ENCODE measurements at regions not wholly inside any gene's neighbourhood (a gene's known extent, or its start where the extent isn't known, plus 50 kb on each side); places are given as distances from the start of the nearest gene placed in this dataset.

DNA sequence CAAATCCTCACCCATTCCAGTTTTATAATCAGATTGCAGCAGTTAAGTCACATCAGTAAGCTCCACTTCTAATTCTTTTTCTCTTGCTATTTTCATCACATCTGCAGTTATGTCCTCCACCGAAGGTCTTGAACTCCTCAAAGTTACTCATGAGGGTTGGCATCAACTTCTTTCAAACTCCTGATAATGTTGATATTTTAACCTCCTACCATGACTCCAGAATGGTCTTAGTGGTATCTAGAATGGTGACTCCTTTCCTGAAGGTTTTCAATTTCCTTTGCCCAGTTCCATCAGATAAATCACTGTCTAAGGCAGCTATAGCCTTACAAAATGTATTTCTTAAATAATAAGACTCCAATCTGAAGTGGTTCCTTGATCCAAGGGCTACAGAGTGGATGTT, 53.8 kb upstream of the EDIL3 start (continued):
- TF ChIP-seq, protein P1, sequence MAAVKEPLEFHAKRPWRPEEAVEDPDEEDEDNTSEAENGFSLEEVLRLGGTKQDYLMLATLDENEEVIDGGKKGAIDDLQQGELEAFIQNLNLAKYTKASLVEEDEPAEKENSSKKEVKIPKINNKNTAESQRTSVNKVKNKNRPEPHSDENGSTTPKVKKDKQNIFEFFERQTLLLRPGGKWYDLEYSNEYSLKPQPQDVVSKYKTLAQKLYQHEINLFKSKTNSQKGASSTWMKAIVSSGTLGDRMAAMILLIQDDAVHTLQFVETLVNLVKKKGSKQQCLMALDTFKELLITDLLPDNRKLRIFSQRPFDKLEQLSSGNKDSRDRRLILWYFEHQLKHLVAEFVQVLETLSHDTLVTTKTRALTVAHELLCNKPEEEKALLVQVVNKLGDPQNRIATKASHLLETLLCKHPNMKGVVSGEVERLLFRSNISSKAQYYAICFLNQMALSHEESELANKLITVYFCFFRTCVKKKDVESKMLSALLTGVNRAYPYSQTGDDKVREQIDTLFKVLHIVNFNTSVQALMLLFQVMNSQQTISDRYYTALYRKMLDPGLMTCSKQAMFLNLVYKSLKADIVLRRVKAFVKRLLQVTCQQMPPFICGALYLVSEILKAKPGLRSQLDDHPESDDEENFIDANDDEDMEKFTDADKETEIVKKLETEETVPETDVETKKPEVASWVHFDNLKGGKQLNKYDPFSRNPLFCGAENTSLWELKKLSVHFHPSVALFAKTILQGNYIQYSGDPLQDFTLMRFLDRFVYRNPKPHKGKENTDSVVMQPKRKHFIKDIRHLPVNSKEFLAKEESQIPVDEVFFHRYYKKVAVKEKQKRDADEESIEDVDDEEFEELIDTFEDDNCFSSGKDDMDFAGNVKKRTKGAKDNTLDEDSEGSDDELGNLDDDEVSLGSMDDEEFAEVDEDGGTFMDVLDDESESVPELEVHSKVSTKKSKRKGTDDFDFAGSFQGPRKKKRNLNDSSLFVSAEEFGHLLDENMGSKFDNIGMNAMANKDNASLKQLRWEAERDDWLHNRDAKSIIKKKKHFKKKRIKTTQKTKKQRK (IDR thresholded peaks at IDR 0.05; ENCODE audit: low read depth, low read length) = no peak
- no peak for TF ChIP-seq KAT2A (conservative IDR thresholded peaks at IDR 0.05; ENCODE audit: control insufficient read depth, low read depth, low read length)
- no peak for TF ChIP-seq FOXM1 (IDR thresholded peaks at IDR 0.05; ENCODE audit: low read depth, low read length)
- TF ChIP-seq YY1 (IDR thresholded peaks at IDR 0.05; ENCODE audit: low read depth, low read length) = no peak
- TF ChIP-seq CBFB (IDR thresholded peaks at IDR 0.05; ENCODE audit: low read depth) = no peak
- TF ChIP-seq YBX1 (IDR thresholded peaks at IDR 0.05) = no peak
- TF ChIP-seq, protein P2, sequence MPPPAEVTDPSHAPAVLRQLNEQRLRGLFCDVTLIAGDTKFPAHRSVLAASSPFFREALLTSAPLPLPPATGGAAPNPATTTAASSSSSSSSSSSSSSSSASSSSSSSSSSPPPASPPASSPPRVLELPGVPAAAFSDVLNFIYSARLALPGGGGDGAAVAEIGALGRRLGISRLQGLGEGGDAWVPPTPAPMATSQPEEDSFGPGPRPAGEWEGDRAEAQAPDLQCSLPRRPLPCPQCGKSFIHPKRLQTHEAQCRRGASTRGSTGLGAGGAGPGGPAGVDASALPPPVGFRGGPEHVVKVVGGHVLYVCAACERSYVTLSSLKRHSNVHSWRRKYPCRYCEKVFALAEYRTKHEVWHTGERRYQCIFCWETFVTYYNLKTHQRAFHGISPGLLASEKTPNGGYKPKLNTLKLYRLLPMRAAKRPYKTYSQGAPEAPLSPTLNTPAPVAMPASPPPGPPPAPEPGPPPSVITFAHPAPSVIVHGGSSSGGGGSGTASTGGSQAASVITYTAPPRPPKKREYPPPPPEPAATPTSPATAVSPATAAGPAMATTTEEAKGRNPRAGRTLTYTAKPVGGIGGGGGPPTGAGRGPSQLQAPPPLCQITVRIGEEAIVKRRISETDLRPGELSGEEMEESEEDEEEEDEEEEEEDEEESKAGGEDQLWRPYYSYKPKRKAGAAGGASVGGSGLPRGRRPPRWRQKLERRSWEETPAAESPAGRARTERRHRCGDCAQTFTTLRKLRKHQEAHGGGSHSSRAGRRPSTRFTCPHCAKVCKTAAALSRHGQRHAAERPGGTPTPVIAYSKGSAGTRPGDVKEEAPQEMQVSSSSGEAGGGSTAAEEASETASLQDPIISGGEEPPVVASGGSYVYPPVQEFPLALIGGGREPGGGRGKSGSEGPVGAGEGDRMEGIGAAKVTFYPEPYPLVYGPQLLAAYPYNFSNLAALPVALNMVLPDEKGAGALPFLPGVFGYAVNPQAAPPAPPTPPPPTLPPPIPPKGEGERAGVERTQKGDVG (CRISPR knock-in tag; IDR thresholded peaks at IDR 0.05) = no peak
- TF ChIP-seq ZNF592 (IDR thresholded peaks at IDR 0.05) = no peak
- TF ChIP-seq BCL11A (IDR thresholded peaks at IDR 0.05; ENCODE audit: low read depth, low read length) = no peak
- no peak for TF ChIP-seq PAX5 (IDR thresholded peaks at IDR 0.05; ENCODE audit: borderline replicate concordance, low read depth, low read length)
- TF ChIP-seq IRF5 (IDR thresholded peaks at IDR 0.05; ENCODE audit: borderline replicate concordance) = no peak
- no peak for TF ChIP-seq SP1 (IDR thresholded peaks at IDR 0.05; ENCODE audit: low read depth, low read length)
- TF ChIP-seq DPF2 (IDR thresholded peaks at IDR 0.05) = no peak
